Activated CD8-positive, alpha-beta memory T cell treated with anti-CD3 and anti-CD28 coated beads, Interleukin-2, amount 10 ng/mL, durations not matched to agents 7 days and 5 days (primary cell): ENCODE measurements at regions not wholly inside any gene's neighbourhood (a gene's known extent, or its start where the extent isn't known, plus 50 kb on each side); places are given as distances from the start of the nearest gene placed in this dataset.

ENCODE experiments used
- ATAC-seq: fragments of 150-1000 bp; cut with Tn5 transposase; one replicate; pipeline ENCODE4 v1.10.0; 2021; ENCODE audit warnings: moderate library complexity
- CTCF ChIA-PET: fragments of 350-600 bp; sonication (Branson Sonifier 250); formaldehyde crosslinking; loops from one replicate; lab custom pipeline; 2021; ENCODE audit warnings: antibody characterized with exemption; lab: Charles Lee
- DNase-seq: peaks from one replicate; pipeline ENCODE4 v3.0.0-alpha.2; 2020
- H3K27ac Mint-ChIP-seq: one replicate; pipeline ENCODE4 v1.8.0; 2021; ENCODE audit warnings: mild to moderate bottlenecking, mixed read lengths
- H3K27me3 Mint-ChIP-seq: one replicate; pipeline ENCODE4 v1.8.0; 2021; ENCODE audit warnings: mixed read lengths
- H3K36me3 Mint-ChIP-seq: one replicate; pipeline ENCODE4 v1.8.0; 2021; ENCODE audit warnings: mild to moderate bottlenecking, mixed read lengths
- H3K4me1 Mint-ChIP-seq: one replicate; pipeline ENCODE4 v1.8.0; 2021; ENCODE audit warnings: mixed read lengths
- H3K4me3 Mint-ChIP-seq: one replicate; pipeline ENCODE4 v1.8.0; 2021; ENCODE audit warnings: mild to moderate bottlenecking, moderate library complexity, mixed read lengths
- H3K9me3 Mint-ChIP-seq: one replicate; pipeline ENCODE4 v1.8.0; 2022; ENCODE audit warnings: low read depth, mixed read lengths

- CTCF ChIA-PET, result no interaction called here
- no peak overlapping the region for H3K4me3 Mint-ChIP-seq
- no peak for DNase-seq
- peaks cover 15% of the 10 kb centered on the region for H3K9me3 Mint-ChIP-seq
- no peak overlapping the region for H3K27ac Mint-ChIP-seq
- H3K36me3 Mint-ChIP-seq, result no peaks in the 10 kb centered on the region
- ATAC-seq, result no peak
- H3K27me3 Mint-ChIP-seq, result no peaks in the 10 kb centered on the region
- no peaks in the 10 kb centered on the region for H3K4me1 Mint-ChIP-seq
Measured at GRCh38 chr7:46256870-46257661, 336.0 kb upstream of the IGFBP3 start.

- H3K9me3 Mint-ChIP-seq, result peaks cover 2% of the 10 kb centered on the region
- no peaks in the 10 kb centered on the region for H3K4me1 Mint-ChIP-seq
- CTCF ChIA-PET, result no interaction called here
- DNase-seq (no peak), ATAC-seq (no peak)
- no peaks in the 10 kb centered on the region for H3K36me3 Mint-ChIP-seq
- no peak overlapping the region for H3K27ac Mint-ChIP-seq
- H3K27me3 Mint-ChIP-seq, result no peaks in the 10 kb centered on the region
- H3K4me3 Mint-ChIP-seq, result no peak overlapping the region
Measured at GRCh38 chr7:46253520-46253919, 332.4 kb upstream of the IGFBP3 start.

DNA sequence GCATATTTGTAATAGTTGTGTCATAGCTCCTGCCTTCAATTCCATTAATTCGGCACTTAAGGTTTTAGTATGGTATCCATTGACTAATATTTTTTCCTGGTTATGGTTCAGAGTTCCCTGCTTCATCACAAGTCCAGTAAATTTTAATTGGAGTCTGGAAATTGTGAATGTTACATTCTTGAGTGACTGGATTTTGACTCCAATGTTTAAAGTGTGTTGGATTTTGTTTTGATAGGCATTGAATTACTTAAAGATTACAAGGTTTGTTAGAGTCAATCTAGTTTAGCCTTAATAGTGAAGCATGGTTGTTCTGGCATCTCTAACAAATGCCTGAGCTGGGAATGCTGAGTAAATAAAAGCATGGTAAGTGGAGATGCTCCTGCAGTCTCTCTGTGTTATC lies 326.6 kb upstream of the IGFBP3 start:
- Mint-ChIP-seq H3K9me3 (no peaks in the 10 kb centered on the region), H3K36me3 (no peaks in the 10 kb centered on the region), H3K27me3 (no peaks in the 10 kb centered on the region), H3K4me1 (no peaks in the 10 kb centered on the region), H3K4me3 (no peak overlapping the region), H3K27ac (no peak overlapping the region)
- no peak for DNase-seq
- CTCF ChIA-PET, result no interaction called here
- ATAC-seq, result no peak

GRCh38 chr7:46245586-46246111 lies 324.6 kb upstream of the IGFBP3 start:
- no peak overlapping the region for H3K27ac Mint-ChIP-seq
- no peaks in the 10 kb centered on the region for H3K9me3 Mint-ChIP-seq
- no peak for DNase-seq
- H3K36me3 Mint-ChIP-seq, result no peaks in the 10 kb centered on the region
- no peak overlapping the region for H3K4me3 Mint-ChIP-seq
- H3K27me3 Mint-ChIP-seq, result no peaks in the 10 kb centered on the region
- H3K4me1 Mint-ChIP-seq, result no peaks in the 10 kb centered on the region
- no peak for ATAC-seq
- CTCF ChIA-PET, result no interaction called here

GRCh38 chr7:46244757-46245156 lies 323.7 kb upstream of the IGFBP3 start:
- Mint-ChIP-seq H3K27me3 (no peaks in the 10 kb centered on the region), H3K4me3 (no peak overlapping the region), H3K36me3 (no peaks in the 10 kb centered on the region), H3K27ac (no peak overlapping the region), H3K9me3 (no peaks in the 10 kb centered on the region), H3K4me1 (no peaks in the 10 kb centered on the region)
- CTCF ChIA-PET, result no interaction called here
- DNase-seq (no peak), ATAC-seq (no peak)

DNA sequence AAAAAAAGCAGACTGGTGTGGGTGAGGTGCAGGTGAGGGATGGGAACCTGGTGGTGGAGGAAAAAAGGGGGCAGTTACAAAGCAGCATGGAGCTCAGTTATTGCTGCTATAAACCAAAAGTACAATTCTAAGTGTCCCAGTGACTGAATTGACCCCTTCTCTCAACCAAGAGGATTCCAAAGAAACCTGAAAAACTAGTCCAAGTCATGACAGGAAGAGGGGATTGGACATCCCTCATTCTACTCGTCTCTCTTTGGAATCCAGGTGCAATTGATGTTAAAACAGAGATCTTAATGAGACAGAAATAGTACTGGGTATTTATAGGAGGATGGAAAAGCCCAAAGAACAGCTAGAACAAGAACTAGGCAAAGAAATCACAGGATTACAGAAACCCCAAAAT lies 322.3 kb upstream of the IGFBP3 start:
- no peaks in the 10 kb centered on the region for H3K36me3 Mint-ChIP-seq
- no peak overlapping the region for H3K27ac Mint-ChIP-seq
- CTCF ChIA-PET, result interaction anchor here (0.6 kb wide), 1 partner anchor 557 kb away, joined by 3 read pairs; no protein-coding TSS in a partner anchor
- no peaks in the 10 kb centered on the region for H3K27me3 Mint-ChIP-seq
- DNase-seq (no peak), ATAC-seq (no peak)
- no peaks in the 10 kb centered on the region for H3K9me3 Mint-ChIP-seq
- no peaks in the 10 kb centered on the region for H3K4me1 Mint-ChIP-seq
- H3K4me3 Mint-ChIP-seq, result no peak overlapping the region

DNA sequence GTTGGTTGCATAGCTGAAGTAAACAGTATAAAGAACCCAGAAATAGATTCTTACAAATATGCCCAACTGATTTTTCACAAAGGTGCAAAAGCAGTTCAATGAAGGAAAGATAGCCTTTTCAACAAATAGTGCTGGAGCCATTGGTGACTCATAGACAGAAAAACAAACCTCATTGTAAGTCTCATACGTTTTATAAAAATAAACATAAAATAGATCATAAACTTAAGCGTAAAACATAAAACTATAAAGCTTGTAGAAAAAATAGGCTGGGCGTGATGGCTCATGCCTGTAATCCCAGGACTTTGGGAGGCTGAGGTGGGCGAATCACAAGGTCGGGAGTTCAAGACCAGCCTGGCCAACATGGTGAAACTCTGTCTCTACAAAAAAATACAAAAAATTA lies 318.8 kb upstream of the IGFBP3 start:
- Mint-ChIP-seq H3K27me3 (no peaks in the 10 kb centered on the region), H3K36me3 (no peaks in the 10 kb centered on the region), H3K27ac (no peak overlapping the region), H3K4me1 (no peaks in the 10 kb centered on the region), H3K4me3 (no peak overlapping the region), H3K9me3 (no peaks in the 10 kb centered on the region)
- DNase-seq (no peak), ATAC-seq (no peak)
- CTCF ChIA-PET, result interaction anchor here (0.6 to 1.1 kb wide), 2 partner anchors 318 to 322 kb away, joined by 3 read pairs; no protein-coding TSS in a partner anchor

GRCh38 chr7:46237466-46237865 lies 316.4 kb upstream of the IGFBP3 start:
- CTCF ChIA-PET, result no interaction called here
- no peaks in the 10 kb centered on the region for H3K4me1 Mint-ChIP-seq
- no peaks in the 10 kb centered on the region for H3K27me3 Mint-ChIP-seq
- ATAC-seq (no peak), DNase-seq (no peak)
- H3K27ac Mint-ChIP-seq, result no peak overlapping the region
- H3K9me3 Mint-ChIP-seq, result no peaks in the 10 kb centered on the region
- H3K4me3 Mint-ChIP-seq, result no peak overlapping the region
- no peaks in the 10 kb centered on the region for H3K36me3 Mint-ChIP-seq

GRCh38 chr7:46233585-46234329 lies 312.7 kb upstream of the IGFBP3 start:
- Mint-ChIP-seq H3K9me3 (peaks cover 4% of the 10 kb centered on the region), H3K4me1 (no peaks in the 10 kb centered on the region), H3K36me3 (no peaks in the 10 kb centered on the region), H3K27ac (no peak overlapping the region), H3K4me3 (no peak overlapping the region), H3K27me3 (no peaks in the 10 kb centered on the region)
- CTCF ChIA-PET, result no interaction called here
- no peak for ATAC-seq
- no peak for DNase-seq

- CTCF ChIA-PET, result no interaction called here
- no peaks in the 10 kb centered on the region for H3K4me1 Mint-ChIP-seq
- H3K27ac Mint-ChIP-seq, result no peak overlapping the region
- ATAC-seq (no peak), DNase-seq (no peak)
- no peaks in the 10 kb centered on the region for H3K36me3 Mint-ChIP-seq
- H3K9me3 Mint-ChIP-seq, result peaks cover 4% of the 10 kb centered on the region
- no peak overlapping the region for H3K4me3 Mint-ChIP-seq
- no peaks in the 10 kb centered on the region for H3K27me3 Mint-ChIP-seq
Measured at GRCh38 chr7:46230990-46231305, 309.9 kb upstream of the IGFBP3 start.

- Mint-ChIP-seq H3K27ac (no peak overlapping the region), H3K4me3 (no peak overlapping the region), H3K36me3 (no peaks in the 10 kb centered on the region), H3K4me1 (no peaks in the 10 kb centered on the region), H3K9me3 (peaks cover 4% of the 10 kb centered on the region), H3K27me3 (no peaks in the 10 kb centered on the region)
- DNase-seq, result no peak
- ATAC-seq, result no peak
- CTCF ChIA-PET, result no interaction called here
Measured at GRCh38 chr7:46230298-46230989, 309.4 kb upstream of the IGFBP3 start.

GRCh38 chr7:46229409-46229808 lies 308.3 kb upstream of the IGFBP3 start:
- no peaks in the 10 kb centered on the region for H3K4me1 Mint-ChIP-seq
- DNase-seq, result no peak
- H3K27ac Mint-ChIP-seq, result no peak overlapping the region
- H3K9me3 Mint-ChIP-seq, result peaks cover 4% of the 10 kb centered on the region
- H3K27me3 Mint-ChIP-seq, result no peaks in the 10 kb centered on the region
- CTCF ChIA-PET, result no interaction called here
- no peak for ATAC-seq
- no peak overlapping the region for H3K4me3 Mint-ChIP-seq
- H3K36me3 Mint-ChIP-seq, result no peaks in the 10 kb centered on the region

- Mint-ChIP-seq H3K4me3 (no peak overlapping the region), H3K4me1 (no peaks in the 10 kb centered on the region), H3K27ac (no peak overlapping the region), H3K27me3 (no peaks in the 10 kb centered on the region), H3K36me3 (no peaks in the 10 kb centered on the region), H3K9me3 (peaks cover 9% of the 10 kb centered on the region)
- CTCF ChIA-PET, result no interaction called here
- ATAC-seq, result no peak
- DNase-seq, result no peak
Measured at GRCh38 chr7:46226860-46227259, 305.8 kb upstream of the IGFBP3 start.
